T-helper 2 cell treated with Interferon-gamma antibody and Interleukin-4, amounts not matched to agents 100 ng/mL and 5 ng/mL, for 36 hours (primary cell): ENCODE measurements at regions not wholly inside any gene's neighbourhood (a gene's known extent, or its start where the extent isn't known, plus 50 kb on each side); places are given as distances from the start of the nearest gene placed in this dataset.
"Not testable (repeated sequence)": the region's sequence is repeated elsewhere in the genome, so short reads cannot be mapped to it uniquely, and the experiment has no call there.

ENCODE experiments used
- intact Hi-C: fragments of 100-400 bp; cut with micrococcal nuclease; formaldehyde crosslinking; loops from one replicate; pipeline ENCODE4 v1.15.1; 2023

- intact Hi-C loops, result no loop called here
Measured at GRCh38 chr18:66005831-66006588, 255.2 kb downstream of the CDH7 start.

DNA sequence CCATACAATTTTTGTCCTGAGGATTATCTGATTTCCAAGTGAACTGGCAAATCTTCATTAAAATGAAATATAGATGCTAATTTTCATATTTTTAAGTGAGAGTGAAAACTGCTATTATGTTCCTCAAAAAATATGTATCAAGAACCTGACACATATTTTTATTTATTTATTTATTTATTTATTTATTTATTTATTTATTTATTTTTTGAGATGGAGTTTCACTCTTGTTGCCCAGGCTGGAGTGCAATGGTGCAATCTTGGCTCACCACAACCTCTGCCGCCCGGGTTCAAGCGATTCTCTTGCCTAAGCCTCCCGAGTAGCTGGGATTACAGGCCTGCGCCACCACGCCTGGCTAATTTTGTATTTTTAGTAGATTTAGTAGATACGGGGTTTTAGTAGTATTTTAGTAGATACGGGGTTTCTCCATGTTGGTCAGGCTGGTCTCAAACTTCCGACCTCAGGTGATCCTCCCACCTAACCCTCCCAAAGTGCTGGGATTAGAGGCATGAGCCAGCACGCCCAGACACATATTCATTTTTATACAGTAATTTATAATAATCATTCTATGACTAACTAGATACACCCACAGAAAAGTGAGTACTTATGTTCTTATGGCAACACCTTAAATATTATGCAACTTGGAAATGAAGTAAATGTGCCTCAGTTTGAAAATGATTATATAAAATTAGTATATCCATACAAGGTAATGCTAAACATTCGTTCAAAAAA, 248.3 kb downstream of the CDH7 start:
- intact Hi-C loops, result not testable (repeated sequence)

DNA sequence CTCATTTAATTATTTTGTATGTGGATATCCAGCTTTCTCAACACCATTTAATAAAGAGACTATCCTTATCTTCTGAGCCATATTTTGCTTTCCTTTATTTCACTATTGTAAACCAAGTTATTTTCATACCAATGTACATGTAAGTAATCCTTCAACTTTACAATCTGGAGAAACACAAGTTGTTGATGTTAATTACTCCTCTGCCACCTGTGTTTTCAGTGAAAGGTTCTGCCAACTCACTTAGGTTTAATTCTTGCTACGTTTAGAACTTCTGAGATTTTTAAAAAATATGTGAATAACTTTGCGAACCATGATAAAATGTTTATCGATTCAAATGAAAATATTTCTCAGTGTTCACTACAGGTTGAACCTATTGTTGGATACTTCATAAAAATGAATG, 244.4 kb downstream of the CDH7 start:
- intact Hi-C loops, result no loop called here

DNA sequence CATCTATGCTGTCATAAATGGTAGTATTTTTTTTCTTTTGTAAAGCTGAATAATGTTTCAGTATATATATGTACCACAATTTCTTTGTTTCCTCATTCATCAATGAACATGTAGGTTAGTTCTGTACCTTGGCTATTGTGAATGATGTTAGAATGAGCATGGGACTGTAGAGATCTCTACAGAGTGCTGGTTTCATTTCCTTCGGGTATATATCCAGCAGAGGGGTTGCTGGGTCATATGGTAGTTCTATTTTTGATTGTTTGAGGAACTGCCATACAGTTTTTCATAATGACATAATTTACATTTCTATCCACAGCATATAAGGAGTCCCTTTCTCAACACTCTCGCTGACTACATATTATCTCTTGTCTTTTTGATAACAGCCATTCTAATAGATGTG, 243.5 kb downstream of the CDH7 start:
- intact Hi-C loops, result no loop called here

GRCh38 chr18:65990944-65991708, 240.3 kb downstream of the CDH7 start:
- intact Hi-C loops, result no loop called here

- intact Hi-C loops, result no loop called here
Measured at GRCh38 chr18:65990174-65990690, 239.4 kb downstream of the CDH7 start.

- intact Hi-C loops, result no loop called here
Measured at GRCh38 chr18:65988972-65989371, 238.2 kb downstream of the CDH7 start.

- intact Hi-C loops, result no loop called here
Measured at GRCh38 chr18:65988386-65988785, 237.6 kb downstream of the CDH7 start.

GRCh38 chr18:65983750-65984149, 232.9 kb downstream of the CDH7 start:
- intact Hi-C loops, result no loop called here

- intact Hi-C loops, result no loop called here
Measured at GRCh38 chr18:65975536-65975935, 224.7 kb downstream of the CDH7 start.

DNA sequence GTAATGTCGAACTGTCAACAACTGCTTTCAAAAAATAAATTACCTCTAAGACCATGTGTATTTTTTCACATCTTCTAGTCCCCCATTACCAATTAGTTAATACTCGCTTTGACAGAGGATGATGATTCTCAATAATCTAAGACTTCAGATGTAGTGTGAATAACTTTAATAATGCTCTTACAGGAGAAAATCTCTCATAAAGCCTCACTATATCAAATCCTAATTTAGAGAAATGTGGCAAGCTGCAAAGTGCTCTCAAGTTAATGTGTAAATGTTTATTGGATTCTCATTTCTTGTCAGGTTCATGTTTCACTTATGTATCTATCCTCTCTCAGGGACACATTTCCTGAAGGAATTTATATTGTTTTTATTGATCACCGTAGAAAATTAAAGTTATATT, 223.9 kb downstream of the CDH7 start:
- intact Hi-C loops, result no loop called here

DNA sequence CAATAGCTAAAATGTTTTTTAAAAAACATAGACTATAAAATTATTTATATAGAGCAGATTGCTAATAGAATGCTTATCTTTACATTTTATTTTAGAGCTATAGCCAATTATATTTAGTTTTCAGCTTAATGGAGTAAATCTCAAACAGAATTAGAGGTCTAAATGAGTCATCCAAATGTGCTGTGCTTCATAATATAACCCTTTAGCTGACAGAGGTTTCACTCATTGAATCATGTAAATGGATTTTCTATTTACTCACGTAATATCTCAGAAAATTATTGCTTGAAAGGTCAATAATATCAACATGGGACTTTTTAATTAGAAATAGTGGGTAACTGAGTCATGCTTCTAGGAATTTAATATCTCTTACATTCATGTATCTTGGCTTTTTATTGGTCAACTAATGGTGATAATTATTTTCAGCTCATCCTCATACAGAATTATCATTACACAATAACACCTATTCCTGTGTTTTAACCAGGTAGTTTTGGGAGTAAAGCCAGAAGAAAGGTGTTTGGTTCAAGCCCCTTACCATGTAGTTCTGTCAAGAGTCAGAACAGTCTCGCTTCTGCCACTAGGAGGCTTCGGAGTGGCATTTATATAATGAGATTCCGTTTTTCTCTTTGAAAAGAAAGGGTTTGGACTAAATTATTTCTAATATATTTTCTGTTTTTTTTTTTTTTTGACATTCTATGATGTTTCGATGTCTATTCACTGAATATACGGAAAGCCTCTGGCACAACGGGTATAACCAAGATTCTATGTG, 217.6 kb downstream of the CDH7 start:
- intact Hi-C loops, result no loop called here

DNA sequence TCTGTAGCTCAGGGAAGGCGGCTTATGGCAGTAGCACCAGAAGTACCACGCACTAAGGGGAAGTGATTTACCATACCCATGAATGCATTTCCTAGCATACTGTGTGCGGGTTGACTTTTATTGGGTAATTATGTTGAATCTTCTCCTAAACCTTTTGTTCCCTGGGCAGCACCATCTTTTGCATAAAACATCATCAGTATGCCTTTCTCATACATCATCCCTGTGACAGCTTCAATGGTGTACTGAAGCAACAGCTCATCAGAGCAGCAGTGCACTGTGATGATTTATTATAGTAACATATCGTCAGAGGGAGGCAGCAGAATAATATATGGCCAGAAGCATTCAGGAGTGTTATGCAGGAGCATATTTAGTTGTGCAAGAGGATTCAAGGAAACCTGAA, 204.9 kb downstream of the CDH7 start:
- intact Hi-C loops, result no loop called here

GRCh38 chr18:65954372-65954771, 203.6 kb downstream of the CDH7 start:
- intact Hi-C loops, result no loop called here

DNA sequence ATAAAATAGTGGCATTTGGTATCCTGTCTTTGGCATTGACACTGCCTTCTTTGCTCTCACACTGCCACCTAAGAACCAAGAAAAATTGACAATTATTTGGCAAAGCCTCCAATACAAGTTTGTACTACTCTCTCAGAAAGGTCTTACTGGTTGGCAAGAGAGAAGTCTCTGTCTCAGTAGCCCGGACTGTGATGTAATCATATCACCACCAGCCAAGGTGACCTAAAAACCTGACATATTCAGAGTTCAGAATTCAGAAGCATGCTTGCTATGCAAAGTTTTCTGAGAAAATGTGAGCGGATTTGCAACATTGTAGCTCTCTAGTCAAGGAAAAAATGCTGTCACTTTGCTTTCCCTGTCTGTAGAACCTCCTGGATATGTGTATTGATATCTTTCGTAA, 196.0 kb downstream of the CDH7 start:
- intact Hi-C loops, result no loop called here

GRCh38 chr18:65943268-65943667, 192.5 kb downstream of the CDH7 start:
- intact Hi-C loops, result no loop called here

DNA sequence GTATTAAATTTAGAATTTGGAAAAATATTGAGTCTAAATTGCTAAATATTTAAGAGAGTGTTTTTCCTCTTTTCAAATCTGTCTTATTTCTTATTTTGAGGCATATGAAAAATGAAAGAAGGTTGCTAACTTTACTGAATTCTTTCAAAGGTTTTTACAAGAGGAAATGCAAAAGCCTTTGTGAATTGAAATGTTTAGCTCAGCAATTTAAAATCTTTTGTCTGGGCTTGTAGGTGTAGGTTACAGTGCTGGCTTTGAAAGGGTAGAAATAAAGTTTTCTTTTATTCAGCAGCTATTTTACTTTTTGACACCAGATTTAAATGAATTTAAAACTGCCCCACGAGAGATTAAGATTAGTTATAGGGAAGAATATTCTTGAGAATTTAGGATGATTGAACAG, 192.0 kb downstream of the CDH7 start:
- intact Hi-C loops, result no loop called here

GRCh38 chr18:65942104-65942503, 191.3 kb downstream of the CDH7 start:
- intact Hi-C loops, result no loop called here

- intact Hi-C loops, result no loop called here
Measured at GRCh38 chr18:65941482-65941881, 190.7 kb downstream of the CDH7 start.
